ENCODE measurements at regions not wholly inside any gene's neighbourhood (a gene's known extent, or its start where the extent isn't known, plus 50 kb on each side); places are given as distances from the start of the nearest gene placed in this dataset.

DNA sequence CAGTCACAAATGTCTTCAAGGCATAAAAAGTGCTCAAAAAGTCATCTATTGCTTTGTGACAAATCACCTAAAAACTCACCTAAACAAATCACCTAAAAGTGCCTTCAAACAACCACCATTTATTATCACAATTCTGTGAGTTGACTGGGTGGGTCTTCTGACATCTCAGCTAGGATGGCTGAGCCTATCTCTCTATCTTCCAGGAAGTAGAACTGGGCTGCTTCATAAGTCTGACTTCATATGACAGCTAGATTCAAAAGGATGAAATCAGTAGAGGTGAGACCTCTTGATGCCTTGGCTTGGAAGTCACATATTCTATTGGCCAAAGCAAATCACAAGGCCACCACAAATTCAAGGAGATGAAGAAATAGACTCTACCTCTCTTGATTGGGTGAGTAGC, 199.2 kb upstream of the SLC39A10 start:
- TF ChIP-seq CTCF (IDR thresholded peaks at IDR 0.05): no peak
- intact Hi-C loops (cut with DNase I; ENCODE audit: low total_unique reads): no loop called here
- Histone ChIP-seq H3K27ac (no peak overlapping the region), H3K4me3 (no peak overlapping the region), H3K27me3 (no peaks in the 10 kb centered on the region), H3K9me3 (no peaks in the 10 kb centered on the region), H3K36me3 (no peaks in the 10 kb centered on the region), H3K4me1 (no peaks in the 10 kb centered on the region)
- no peak for DNase-seq

GRCh38 chr2:195456771-195457170, 200.3 kb upstream of the SLC39A10 start:
- Histone ChIP-seq H3K36me3 (no peaks in the 10 kb centered on the region), H3K4me1 (no peaks in the 10 kb centered on the region), H3K9me3 (no peaks in the 10 kb centered on the region), H3K4me3 (no peak overlapping the region), H3K27me3 (no peaks in the 10 kb centered on the region), H3K27ac (no peak overlapping the region)
- no peak for DNase-seq
- intact Hi-C loops (cut with DNase I; ENCODE audit: low total_unique reads): no loop called here
- TF ChIP-seq CTCF (IDR thresholded peaks at IDR 0.05): no peak

GRCh38 chr2:195451160-195451559, 205.9 kb upstream of the SLC39A10 start:
- no peak for TF ChIP-seq CTCF (IDR thresholded peaks at IDR 0.05)
- DNase-seq: no peak
- Histone ChIP-seq H3K27ac (no peak overlapping the region), H3K27me3 (no peaks in the 10 kb centered on the region), H3K4me1 (no peaks in the 10 kb centered on the region), H3K36me3 (no peaks in the 10 kb centered on the region), H3K9me3 (no peaks in the 10 kb centered on the region), H3K4me3 (no peak overlapping the region)
- intact Hi-C loops (cut with DNase I; ENCODE audit: low total_unique reads): no loop called here

- DNase-seq: no peak
- Histone ChIP-seq H3K27ac (no peak overlapping the region), H3K27me3 (no peaks in the 10 kb centered on the region), H3K4me3 (no peak overlapping the region), H3K36me3 (no peaks in the 10 kb centered on the region), H3K4me1 (no peaks in the 10 kb centered on the region), H3K9me3 (no peaks in the 10 kb centered on the region)
- intact Hi-C loops (cut with DNase I; ENCODE audit: low total_unique reads): no loop called here
- no peak for TF ChIP-seq CTCF (IDR thresholded peaks at IDR 0.05)
These were observed 206.4 kb upstream of the SLC39A10 start for GRCh38 chr2:195450552-195451113.

DNA sequence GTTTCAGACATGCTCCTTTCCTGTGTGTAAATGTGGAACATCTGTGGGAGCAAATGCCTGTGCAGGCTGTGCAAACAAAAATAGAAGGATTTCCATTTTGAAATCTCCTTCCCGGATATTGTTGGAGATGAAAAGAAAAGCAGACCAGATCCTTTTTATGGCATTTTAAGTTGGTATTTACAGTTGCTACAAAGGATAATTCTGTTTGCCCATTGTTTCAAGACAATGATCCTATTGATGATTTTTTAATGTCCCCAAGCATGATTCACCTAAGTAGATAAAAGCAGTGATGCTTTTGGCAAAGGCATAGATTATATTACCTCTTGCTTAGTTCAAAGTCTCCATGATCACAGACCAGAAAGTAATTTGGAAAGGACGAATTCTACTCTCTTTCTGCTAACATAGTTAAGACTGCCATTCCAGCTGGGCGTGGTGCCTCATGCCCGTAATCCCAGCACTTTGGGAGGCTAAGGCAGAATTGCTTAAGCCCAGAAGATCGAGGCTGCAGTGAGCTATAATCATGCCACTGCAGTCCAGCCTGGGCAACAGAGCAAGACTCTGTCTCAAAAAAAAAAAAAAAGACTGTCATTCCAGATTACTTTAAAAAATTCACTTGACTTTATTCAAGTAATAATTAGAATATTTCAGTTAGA, 209.6 kb upstream of the SLC39A10 start:
- Histone ChIP-seq H3K27ac (no peak overlapping the region), H3K36me3 (no peaks in the 10 kb centered on the region), H3K27me3 (no peaks in the 10 kb centered on the region), H3K4me3 (no peak overlapping the region), H3K9me3 (no peaks in the 10 kb centered on the region), H3K4me1 (no peaks in the 10 kb centered on the region)
- intact Hi-C loops (cut with DNase I; ENCODE audit: low total_unique reads): no loop called here
- no peak for DNase-seq
- no peak for TF ChIP-seq CTCF (IDR thresholded peaks at IDR 0.05)

Measured in tibial artery (tissue), 4 donors.